ENCODE measurements at regions not wholly inside any gene's neighbourhood (a gene's known extent, or its start where the extent isn't known, plus 50 kb on each side); places are given as distances from the start of the nearest gene placed in this dataset.

DNA sequence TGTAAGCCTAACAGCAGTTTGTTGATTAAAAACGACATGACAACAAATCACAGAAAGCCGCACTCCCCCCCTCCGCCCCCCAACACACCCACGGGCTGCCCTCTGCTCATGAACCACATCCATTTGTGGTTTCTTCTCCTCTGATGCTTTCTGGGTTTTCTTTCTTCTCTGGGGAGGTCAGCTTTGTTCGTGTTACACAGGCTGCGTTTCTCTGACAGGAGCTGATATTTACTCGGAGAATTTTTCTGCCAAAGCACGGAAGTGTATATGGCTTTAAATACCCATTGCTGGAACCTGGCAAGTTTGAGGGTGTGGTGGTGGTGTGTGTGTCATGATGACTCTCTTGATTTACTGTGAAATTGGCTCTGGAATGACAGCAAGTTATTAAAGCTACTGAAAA, 883.7 kb upstream of the TMEM132C start:
- Histone ChIP-seq H3K27me3 (replicated peaks in 2 of 5; ENCODE audit: control insufficient read depth in 4 of 5, insufficient read depth in 5 of 5, low read length in 4 of 5) (peaks cover 0 to 5% (median 2%) of the 10 kb centered on the region in 5 experiments), H3K36me3 (ENCODE audit: control insufficient read depth in 4 of 4, insufficient read depth in 4 of 4, low read length in 3 of 4) (no peaks in the 10 kb centered on the region), H3K27ac (ENCODE audit: insufficient read depth in 1 of 2, low read depth in 1 of 2, low read length in 2 of 2, poor library complexity in 1 of 2, severe bottlenecking in 2 of 2) (no peak overlapping the region), H3K4me1 (ENCODE audit: control extremely low read depth in 1 of 4, control insufficient read depth in 4 of 4, insufficient read depth in 4 of 4, low read length in 3 of 4) (peaks cover 0 to 4% (median under 1%) of the 10 kb centered on the region in 4 experiments), H3K9me3 (ENCODE audit: control extremely low read depth in 1 of 5, control insufficient read depth in 4 of 5, insufficient read depth in 2 of 5, low read depth in 1 of 5, low read length in 4 of 5) (no peaks in the 10 kb centered on the region), H3K4me3 (ENCODE audit: control insufficient read depth in 1 of 7, extremely low read depth in 1 of 7, insufficient read depth in 4 of 7, low read depth in 2 of 7, low read length in 6 of 7) (no peak overlapping the region)
- no peak for DNase-seq
- CTCF ChIA-PET: interaction anchor here (0.6 to 2.8 kb wide), 2 partner anchors 275 to 276 kb away, joined by 3 to 10 read pairs; no protein-coding TSS in a partner anchor
- 79% methylated on average over 4 of the region's 8 CpGs for WGBS (ENCODE audit: insufficient coverage)
- POLR2A ChIA-PET: no interaction called here

- no peaks in the 10 kb centered on the region for H3K9me3 ChIP-seq (ENCODE audit: control extremely low read depth in 1 of 5, control insufficient read depth in 4 of 5, insufficient read depth in 2 of 5, low read depth in 1 of 5, low read length in 4 of 5)
- ChIA-PET CTCF (no interaction called here), POLR2A (no interaction called here)
- no peak overlapping the region for H3K27ac ChIP-seq (ENCODE audit: insufficient read depth in 1 of 2, low read depth in 1 of 2, low read length in 2 of 2, poor library complexity in 1 of 2, severe bottlenecking in 2 of 2)
- no peaks in the 10 kb centered on the region for H3K27me3 ChIP-seq (replicated peaks in 2 of 5; ENCODE audit: control insufficient read depth in 4 of 5, insufficient read depth in 5 of 5, low read length in 4 of 5)
- no peaks in the 10 kb centered on the region for H3K4me1 ChIP-seq (ENCODE audit: control extremely low read depth in 1 of 4, control insufficient read depth in 4 of 4, insufficient read depth in 4 of 4, low read length in 3 of 4)
- H3K4me3 ChIP-seq (ENCODE audit: control insufficient read depth in 1 of 7, extremely low read depth in 1 of 7, insufficient read depth in 4 of 7, low read depth in 2 of 7, low read length in 6 of 7): no peak overlapping the region
- H3K36me3 ChIP-seq (ENCODE audit: control insufficient read depth in 4 of 4, insufficient read depth in 4 of 4, low read length in 3 of 4): no peaks in the 10 kb centered on the region
- DNase-seq: no peak
- WGBS (ENCODE audit: insufficient coverage): 86% methylated on average over 5 of the region's 5 CpGs
These were observed 880.2 kb upstream of the TMEM132C start for GRCh38 chr12:127386723-127387122.

- H3K4me3 ChIP-seq (ENCODE audit: control insufficient read depth in 1 of 7, extremely low read depth in 1 of 7, insufficient read depth in 4 of 7, low read depth in 2 of 7, low read length in 6 of 7): no peak overlapping the region
- DNase-seq: no peak
- H3K27ac ChIP-seq (ENCODE audit: insufficient read depth in 1 of 2, low read depth in 1 of 2, low read length in 2 of 2, poor library complexity in 1 of 2, severe bottlenecking in 2 of 2): no peak overlapping the region
- H3K36me3 ChIP-seq (ENCODE audit: control insufficient read depth in 4 of 4, insufficient read depth in 4 of 4, low read length in 3 of 4): no peaks in the 10 kb centered on the region
- CTCF ChIA-PET: no interaction called here
- POLR2A ChIA-PET: no interaction called here
- no peaks in the 10 kb centered on the region for H3K9me3 ChIP-seq (ENCODE audit: control extremely low read depth in 1 of 5, control insufficient read depth in 4 of 5, insufficient read depth in 2 of 5, low read depth in 1 of 5, low read length in 4 of 5)
- 88% methylated on average over 7 of the region's 7 CpGs for WGBS (ENCODE audit: insufficient coverage)
- H3K27me3 ChIP-seq (replicated peaks in 2 of 5; ENCODE audit: control insufficient read depth in 4 of 5, insufficient read depth in 5 of 5, low read length in 4 of 5): no peaks in the 10 kb centered on the region
- no peaks in the 10 kb centered on the region for H3K4me1 ChIP-seq (ENCODE audit: control extremely low read depth in 1 of 4, control insufficient read depth in 4 of 4, insufficient read depth in 4 of 4, low read length in 3 of 4)
These were observed 878.0 kb upstream of the TMEM132C start for GRCh38 chr12:127388985-127389384.

DNA sequence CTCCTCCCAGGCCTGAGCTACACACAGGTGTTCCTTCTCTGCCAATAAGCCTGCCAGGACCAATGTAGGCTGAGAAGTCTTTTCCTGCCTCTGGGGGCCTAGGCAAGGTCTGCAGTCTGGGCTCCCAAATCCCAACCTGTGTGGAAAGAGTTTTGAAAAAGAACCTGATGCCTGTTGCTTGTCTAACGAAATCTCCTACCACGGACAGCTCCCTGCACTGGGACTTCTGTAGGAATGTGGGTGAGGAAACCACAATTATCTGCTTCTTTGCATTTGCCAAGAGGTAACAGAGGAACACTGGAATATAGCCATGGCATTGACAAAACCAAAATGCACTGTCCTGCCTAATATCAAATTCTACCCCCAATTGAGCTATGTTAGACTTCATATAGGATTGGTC, 877.0 kb upstream of the TMEM132C start:
- H3K4me1 ChIP-seq (ENCODE audit: control extremely low read depth in 1 of 4, control insufficient read depth in 4 of 4, insufficient read depth in 4 of 4, low read length in 3 of 4): no peaks in the 10 kb centered on the region
- H3K4me3 ChIP-seq (ENCODE audit: control insufficient read depth in 1 of 7, extremely low read depth in 1 of 7, insufficient read depth in 4 of 7, low read depth in 2 of 7, low read length in 6 of 7): no peak overlapping the region
- no peak overlapping the region for H3K27ac ChIP-seq (ENCODE audit: insufficient read depth in 1 of 2, low read depth in 1 of 2, low read length in 2 of 2, poor library complexity in 1 of 2, severe bottlenecking in 2 of 2)
- H3K27me3 ChIP-seq (replicated peaks in 2 of 5; ENCODE audit: control insufficient read depth in 4 of 5, insufficient read depth in 5 of 5, low read length in 4 of 5): no peaks in the 10 kb centered on the region
- no peaks in the 10 kb centered on the region for H3K36me3 ChIP-seq (ENCODE audit: control insufficient read depth in 4 of 4, insufficient read depth in 4 of 4, low read length in 3 of 4)
- ChIA-PET CTCF (interaction anchor here (2.2 kb wide), 1 partner anchor 8 kb away, joined by 5 read pairs; no protein-coding TSS in a partner anchor), POLR2A (no interaction called here)
- WGBS (ENCODE audit: insufficient coverage): 0% methylated on average over 2 of the region's 2 CpGs
- DNase-seq: no peak
- no peaks in the 10 kb centered on the region for H3K9me3 ChIP-seq (ENCODE audit: control extremely low read depth in 1 of 5, control insufficient read depth in 4 of 5, insufficient read depth in 2 of 5, low read depth in 1 of 5, low read length in 4 of 5)

DNA sequence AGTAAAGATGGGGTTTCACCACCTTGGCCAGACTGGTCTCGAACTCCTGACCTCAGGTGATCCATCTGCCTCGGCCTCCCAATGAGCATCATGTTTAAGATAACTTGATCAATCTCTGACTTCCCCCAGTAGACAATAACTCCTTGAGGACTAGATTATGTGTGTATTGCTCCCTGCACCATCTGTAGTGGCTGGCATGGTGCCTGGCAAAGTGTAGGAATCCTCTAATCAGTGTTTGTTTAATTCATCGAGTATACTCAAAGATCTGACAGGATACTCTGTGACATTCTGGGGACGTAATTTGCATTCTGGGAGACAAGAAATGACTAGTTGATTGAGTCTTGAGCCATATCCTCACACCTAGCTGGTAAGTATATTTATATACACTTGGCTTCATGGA, 873.5 kb upstream of the TMEM132C start:
- ChIA-PET POLR2A (no interaction called here), CTCF (no interaction called here)
- no peak for DNase-seq
- Histone ChIP-seq H3K9me3 (ENCODE audit: control extremely low read depth in 1 of 5, control insufficient read depth in 4 of 5, insufficient read depth in 2 of 5, low read depth in 1 of 5, low read length in 4 of 5) (no peaks in the 10 kb centered on the region), H3K4me1 (ENCODE audit: control extremely low read depth in 1 of 4, control insufficient read depth in 4 of 4, insufficient read depth in 4 of 4, low read length in 3 of 4) (no peaks in the 10 kb centered on the region), H3K36me3 (ENCODE audit: control insufficient read depth in 4 of 4, insufficient read depth in 4 of 4, low read length in 3 of 4) (no peaks in the 10 kb centered on the region), H3K4me3 (ENCODE audit: control insufficient read depth in 1 of 7, extremely low read depth in 1 of 7, insufficient read depth in 4 of 7, low read depth in 2 of 7, low read length in 6 of 7) (no peak overlapping the region), H3K27me3 (replicated peaks in 2 of 5; ENCODE audit: control insufficient read depth in 4 of 5, insufficient read depth in 5 of 5, low read length in 4 of 5) (peaks cover 0 to 11% (median 2%) of the 10 kb centered on the region in 5 experiments), H3K27ac (ENCODE audit: insufficient read depth in 1 of 2, low read depth in 1 of 2, low read length in 2 of 2, poor library complexity in 1 of 2, severe bottlenecking in 2 of 2) (no peak overlapping the region)
- 100% methylated on average over 3 of the region's 4 CpGs for WGBS (ENCODE audit: insufficient coverage)

DNA sequence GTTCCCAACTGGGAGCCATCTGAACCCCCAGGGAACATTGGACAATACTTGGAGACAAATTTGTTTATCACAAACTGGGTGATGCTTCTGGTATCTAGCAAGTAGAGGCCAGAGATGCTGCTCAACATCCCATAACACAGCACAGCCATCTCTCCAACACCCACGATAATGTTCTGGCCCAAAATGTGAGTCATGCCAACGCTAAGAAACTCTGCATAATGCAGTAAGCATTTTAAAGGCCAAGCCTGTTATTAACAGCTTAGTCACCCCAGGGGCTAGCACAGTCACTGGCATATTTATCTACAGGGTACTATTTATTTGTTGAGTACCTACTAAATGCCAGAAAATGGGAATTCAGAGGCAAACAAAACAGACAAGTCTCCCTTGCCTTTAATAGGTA, 873.1 kb upstream of the TMEM132C start:
- Histone ChIP-seq H3K27ac (ENCODE audit: insufficient read depth in 1 of 2, low read depth in 1 of 2, low read length in 2 of 2, poor library complexity in 1 of 2, severe bottlenecking in 2 of 2) (no peak overlapping the region), H3K9me3 (ENCODE audit: control extremely low read depth in 1 of 5, control insufficient read depth in 4 of 5, insufficient read depth in 2 of 5, low read depth in 1 of 5, low read length in 4 of 5) (no peaks in the 10 kb centered on the region), H3K36me3 (ENCODE audit: control insufficient read depth in 4 of 4, insufficient read depth in 4 of 4, low read length in 3 of 4) (no peaks in the 10 kb centered on the region), H3K27me3 (replicated peaks in 2 of 5; ENCODE audit: control insufficient read depth in 4 of 5, insufficient read depth in 5 of 5, low read length in 4 of 5) (peaks cover 0 to 11% (median 4%) of the 10 kb centered on the region in 5 experiments), H3K4me3 (ENCODE audit: control insufficient read depth in 1 of 7, extremely low read depth in 1 of 7, insufficient read depth in 4 of 7, low read depth in 2 of 7, low read length in 6 of 7) (no peak overlapping the region), H3K4me1 (ENCODE audit: control extremely low read depth in 1 of 4, control insufficient read depth in 4 of 4, insufficient read depth in 4 of 4, low read length in 3 of 4) (no peaks in the 10 kb centered on the region)
- DNase-seq: no peak
- 83% methylated on average over 2 of the region's 2 CpGs for WGBS (ENCODE audit: insufficient coverage)
- ChIA-PET POLR2A (interaction anchor here (0.6 kb wide), 1 partner anchor 110 kb away, joined by 3 read pairs; no protein-coding TSS in a partner anchor), CTCF (no interaction called here)

GRCh38 chr12:127396734-127397133, 870.2 kb upstream of the TMEM132C start:
- Histone ChIP-seq H3K27ac (ENCODE audit: insufficient read depth in 1 of 2, low read depth in 1 of 2, low read length in 2 of 2, poor library complexity in 1 of 2, severe bottlenecking in 2 of 2) (no peak overlapping the region), H3K4me1 (ENCODE audit: control extremely low read depth in 1 of 4, control insufficient read depth in 4 of 4, insufficient read depth in 4 of 4, low read length in 3 of 4) (no peaks in the 10 kb centered on the region), H3K36me3 (ENCODE audit: control insufficient read depth in 4 of 4, insufficient read depth in 4 of 4, low read length in 3 of 4) (no peaks in the 10 kb centered on the region), H3K9me3 (ENCODE audit: control extremely low read depth in 1 of 5, control insufficient read depth in 4 of 5, insufficient read depth in 2 of 5, low read depth in 1 of 5, low read length in 4 of 5) (no peaks in the 10 kb centered on the region), H3K4me3 (ENCODE audit: control insufficient read depth in 1 of 7, extremely low read depth in 1 of 7, insufficient read depth in 4 of 7, low read depth in 2 of 7, low read length in 6 of 7) (no peak overlapping the region), H3K27me3 (replicated peaks in 2 of 5; ENCODE audit: control insufficient read depth in 4 of 5, insufficient read depth in 5 of 5, low read length in 4 of 5) (peaks cover 0 to 17% (median 4%) of the 10 kb centered on the region in 5 experiments)
- DNase-seq: no peak
- POLR2A ChIA-PET: no interaction called here
- 85% methylated on average over 3 of the region's 5 CpGs for WGBS (ENCODE audit: insufficient coverage)
- CTCF ChIA-PET: no interaction called here

Measured in common myeloid progenitor, CD34-positive (primary cell).